ENCODE measurements at regions not wholly inside any gene's neighbourhood (a gene's known extent, or its start where the extent isn't known, plus 50 kb on each side); places are given as distances from the start of the nearest gene placed in this dataset.
"Not testable (repeated sequence)": the region's sequence is repeated elsewhere in the genome, so short reads cannot be mapped to it uniquely, and the experiment has no call there.

GRCh38 chr1:227508431-227508830, 54.9 kb upstream of the ZNF678 start:
- ATAC-seq = no peak

DNA sequence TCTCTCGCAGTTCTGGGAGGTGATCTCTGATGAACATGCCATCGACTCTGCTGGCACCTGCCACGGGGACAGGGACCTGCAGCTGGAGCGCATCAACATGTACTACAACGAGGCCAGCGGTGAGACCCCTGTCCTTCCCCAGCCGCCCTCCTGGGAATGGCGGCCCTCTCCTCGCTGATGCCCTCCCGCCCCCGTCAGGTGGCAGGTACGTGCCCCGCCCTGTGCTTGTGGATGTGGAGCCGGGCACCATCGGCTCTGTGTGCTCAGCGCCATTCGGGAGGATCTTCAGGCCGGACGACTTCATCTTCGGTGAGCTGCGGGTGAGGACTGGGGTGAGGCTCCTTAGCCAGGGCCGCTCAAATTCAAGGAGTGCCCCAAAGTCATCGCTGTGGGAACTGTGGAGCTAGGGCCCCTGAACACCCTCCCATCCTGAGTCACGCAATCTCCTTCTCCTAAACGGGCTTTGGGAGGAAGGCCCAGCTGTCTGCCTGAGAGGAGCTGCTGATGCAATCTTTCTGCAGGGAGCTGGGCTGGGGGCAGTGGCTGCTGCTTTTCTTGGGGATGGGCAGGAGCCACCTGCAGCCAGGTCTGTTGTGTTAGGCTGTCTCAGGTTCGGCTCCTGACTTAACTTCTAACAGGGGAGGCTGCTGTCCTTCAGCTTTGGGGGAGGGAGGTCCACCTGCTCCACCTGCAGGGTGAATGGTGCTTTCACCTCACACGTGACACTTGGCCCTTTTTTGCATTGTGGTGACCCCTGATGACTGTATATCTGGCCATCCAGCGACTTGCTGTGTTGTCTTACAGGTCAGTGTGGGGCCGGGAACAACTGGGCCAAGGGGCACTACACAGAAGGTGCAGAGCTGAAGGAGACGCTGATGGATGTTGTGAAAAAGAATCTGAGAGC, 56.6 kb upstream of the ZNF678 start:
- not testable (repeated sequence) for ATAC-seq

GRCh38 chr1:227496045-227496444, 67.3 kb upstream of the ZNF678 start:
- not testable (repeated sequence) for ATAC-seq

- not testable (repeated sequence) for ATAC-seq
These were observed 69.3 kb upstream of the ZNF678 start for GRCh38 chr1:227493863-227494551.

DNA sequence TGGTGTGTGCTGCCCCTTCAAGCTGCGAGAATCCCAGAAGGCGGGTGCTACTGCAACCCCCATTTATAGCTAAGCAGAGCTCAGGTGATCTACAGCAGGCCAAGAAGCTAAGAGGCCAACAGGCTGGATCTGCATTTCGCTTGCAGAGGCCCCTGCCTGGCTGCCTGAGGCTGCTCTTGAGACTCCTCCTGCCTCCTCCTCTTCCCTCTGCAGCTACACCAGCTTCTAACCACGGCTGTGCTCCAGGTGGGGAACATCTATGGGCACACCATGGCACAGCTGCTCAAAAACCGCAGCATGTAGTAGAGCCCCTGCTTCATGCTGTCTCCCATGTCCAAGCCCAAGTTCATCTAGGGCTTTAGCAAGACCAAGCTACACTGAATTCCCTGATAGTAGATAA, 72.9 kb upstream of the ZNF678 start:
- no peak for ATAC-seq

- ATAC-seq = no peak
These were observed 73.4 kb upstream of the ZNF678 start for GRCh38 chr1:227490001-227490400.

GRCh38 chr1:227489572-227489971, 73.8 kb upstream of the ZNF678 start:
- ATAC-seq = no peak

- ATAC-seq = no peak
These were observed 75.8 kb upstream of the ZNF678 start for GRCh38 chr1:227487606-227488005.

DNA sequence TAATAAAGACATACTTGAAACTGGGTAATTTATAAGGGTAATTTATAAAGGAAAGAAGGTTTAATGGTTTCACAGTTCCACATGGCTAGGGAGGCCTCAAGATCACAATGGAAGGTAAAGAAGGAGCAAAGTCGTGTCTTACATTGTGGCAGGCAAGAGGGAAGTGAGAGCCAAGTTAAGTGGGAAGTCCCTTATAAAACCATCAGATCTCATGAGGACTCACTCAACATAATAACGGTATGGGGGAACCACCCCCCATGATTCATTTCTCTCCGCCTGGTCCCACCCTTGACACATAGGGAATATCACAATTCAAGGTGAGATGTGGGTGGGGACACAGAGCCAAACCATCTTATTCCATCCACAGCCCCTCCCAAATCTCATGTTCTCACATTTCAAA, 76.8 kb upstream of the ZNF678 start:
- ATAC-seq = no peak

DNA sequence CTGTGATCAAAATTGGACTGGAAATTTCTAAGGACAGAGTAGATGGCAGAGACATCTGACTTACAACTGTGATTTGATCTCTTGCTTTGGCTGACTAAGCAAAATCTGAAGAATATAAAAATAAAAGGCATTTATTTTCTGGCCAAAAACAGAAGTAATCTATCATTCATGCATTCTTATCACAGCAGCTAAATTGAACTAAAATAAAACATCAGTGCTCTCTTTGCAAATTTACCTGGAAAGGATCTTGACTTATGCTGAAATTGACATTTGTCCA, 81.4 kb upstream of the ZNF678 start:
- no peak for ATAC-seq

DNA sequence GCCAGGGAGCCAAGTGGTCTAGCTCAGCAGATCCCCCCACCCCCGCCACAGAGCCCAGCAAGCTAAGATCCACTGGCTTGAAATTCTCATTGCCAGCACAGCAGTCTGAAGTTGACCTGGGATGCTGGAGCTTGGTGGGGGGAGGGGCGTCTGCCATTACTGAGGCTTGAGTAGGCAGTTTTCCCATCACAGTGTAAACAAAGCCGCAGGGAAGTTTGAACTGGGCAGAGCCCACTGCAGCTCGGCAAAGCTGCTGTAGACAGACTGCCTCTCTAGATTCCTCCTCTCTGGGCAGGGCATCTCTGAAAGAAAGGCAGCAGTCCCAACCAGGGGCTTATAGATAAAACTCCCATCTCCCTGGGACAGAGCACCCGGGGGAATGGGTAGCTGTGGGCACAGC, 89.3 kb upstream of the ZNF678 start:
- not testable (repeated sequence) for ATAC-seq

DNA sequence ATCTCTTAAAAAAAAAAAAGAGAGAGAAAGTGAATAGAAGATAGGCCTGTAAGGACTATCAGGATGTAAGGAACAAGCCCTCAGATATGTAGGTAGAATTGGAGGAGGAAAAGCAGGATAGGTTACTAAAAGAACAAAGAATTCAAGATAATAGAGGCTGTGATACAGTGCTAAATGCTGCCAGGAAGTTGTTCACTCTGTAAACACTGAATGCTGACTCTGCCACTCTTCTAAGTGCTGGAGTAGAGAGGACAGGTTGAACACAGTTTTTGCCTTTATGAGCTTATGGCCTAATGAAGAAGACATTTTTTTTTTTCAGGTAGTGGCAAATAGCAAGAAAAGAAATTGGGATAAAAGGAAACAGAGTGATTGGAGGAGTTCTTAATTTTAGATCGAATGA, 90.6 kb upstream of the ZNF678 start:
- no peak for ATAC-seq

DNA sequence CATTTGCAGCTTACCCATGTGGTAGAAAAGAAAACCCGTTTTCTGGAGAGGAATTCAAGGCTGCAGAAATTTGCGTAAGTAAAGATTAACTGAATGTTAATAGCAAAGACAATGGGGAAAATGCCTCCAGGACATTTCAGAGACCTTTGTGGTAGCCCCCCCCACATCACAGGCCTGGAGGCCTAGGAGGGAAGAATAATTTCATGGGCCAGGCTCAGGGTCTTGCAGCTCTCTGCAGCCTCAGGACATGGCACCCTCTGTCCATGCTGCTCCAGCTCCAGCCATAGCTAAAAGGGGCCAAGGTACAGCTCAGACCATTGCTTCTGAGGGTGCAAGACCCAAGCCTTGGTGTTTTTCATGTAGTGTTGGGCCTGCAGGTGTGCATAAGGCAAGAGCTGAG, 92.7 kb upstream of the ZNF678 start:
- no peak for ATAC-seq

DNA sequence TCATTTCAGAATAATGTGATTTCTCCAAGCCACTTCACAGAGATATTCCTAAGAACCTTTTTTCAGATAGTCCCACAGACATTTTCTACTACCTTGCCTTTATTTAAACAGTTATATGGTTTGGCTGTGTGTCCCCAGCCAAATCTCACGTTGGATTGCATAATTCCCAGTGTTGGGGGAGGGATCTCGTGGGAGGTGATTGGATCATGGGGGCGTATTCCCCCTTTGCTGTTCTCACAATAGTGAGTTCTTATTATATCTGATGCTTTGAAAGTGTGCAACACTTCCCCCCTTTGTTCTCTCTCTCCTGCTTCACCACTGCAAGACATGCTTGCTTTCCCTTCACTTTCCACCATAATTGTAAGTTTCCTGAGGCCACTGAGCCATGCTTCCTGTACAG, 93.6 kb upstream of the ZNF678 start:
- no peak for ATAC-seq

GRCh38 chr1:227466039-227466645, 97.2 kb upstream of the ZNF678 start:
- no peak for ATAC-seq

- no peak for ATAC-seq
These were observed 98.1 kb upstream of the ZNF678 start for GRCh38 chr1:227465256-227465655.

DNA sequence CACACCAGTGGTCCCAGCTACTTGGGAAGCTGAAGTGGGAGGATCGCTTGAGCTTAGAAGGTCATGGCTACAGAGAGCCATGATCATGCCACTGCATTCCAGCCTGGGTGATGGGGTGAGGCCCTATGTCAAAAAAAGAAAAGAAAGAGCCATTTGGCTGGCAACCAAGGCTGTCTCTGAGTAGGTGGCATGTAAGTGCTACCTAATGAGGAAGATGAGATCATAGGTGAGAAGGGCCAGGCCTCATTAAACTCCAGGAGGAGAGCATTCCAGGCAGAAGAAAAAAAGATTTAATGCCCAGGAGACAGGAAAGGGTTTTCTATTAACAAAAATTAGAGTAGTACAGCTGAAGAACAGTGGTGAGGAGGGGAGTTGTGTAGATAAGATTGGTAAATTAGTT, 103.4 kb upstream of the ZNF678 start:
- no peak for ATAC-seq

GRCh38 chr1:227459326-227459841, 104.0 kb upstream of the ZNF678 start:
- ATAC-seq = no peak

GRCh38 chr1:227454686-227455085, 108.7 kb upstream of the ZNF678 start:
- ATAC-seq = no peak

GRCh38 chr1:227453631-227454355, 109.6 kb upstream of the ZNF678 start:
- ATAC-seq = no peak

DNA sequence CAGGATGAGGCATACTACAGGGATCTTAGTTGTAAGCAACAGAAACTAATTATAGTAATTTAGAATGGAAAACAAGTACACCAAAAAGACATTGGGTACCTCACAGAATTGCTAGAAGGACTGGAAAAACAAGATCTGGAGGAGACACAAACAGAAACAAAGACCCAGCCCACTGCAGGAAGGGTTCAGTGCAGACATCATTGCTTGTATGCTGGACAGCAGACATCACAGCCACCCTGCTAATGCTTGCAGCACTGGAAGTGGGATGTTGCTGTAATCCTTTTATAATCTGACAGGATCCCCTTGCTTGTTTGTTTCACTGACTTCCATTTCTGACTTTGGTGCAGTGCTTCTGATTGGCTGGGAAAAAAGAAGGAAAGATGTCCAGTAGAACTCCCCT, 111.4 kb upstream of the ZNF678 start:
- ATAC-seq = no peak

- ATAC-seq = no peak
These were observed 112.3 kb upstream of the ZNF678 start for GRCh38 chr1:227451057-227451456.

DNA sequence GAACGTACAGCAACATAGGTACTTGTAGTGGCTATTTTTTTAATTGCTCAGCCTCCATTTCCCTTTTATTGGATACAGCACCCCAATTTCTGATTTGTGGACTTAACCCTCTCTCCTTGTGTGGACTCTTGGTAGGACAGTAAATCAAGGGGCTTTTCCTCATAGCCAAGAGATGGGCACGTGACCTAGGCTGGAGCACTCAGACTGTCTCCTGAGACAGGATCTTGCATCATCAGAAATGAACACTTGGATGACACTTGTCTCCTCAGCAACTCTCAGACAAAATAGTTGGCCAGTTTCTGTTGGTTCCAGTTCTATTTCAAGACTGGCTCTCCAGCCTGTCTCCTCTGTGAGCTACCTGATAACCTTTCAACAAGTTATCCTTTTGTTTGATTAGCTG, 112.9 kb upstream of the ZNF678 start:
- no peak for ATAC-seq

All from esophagus mucosa (tissue), 1 donor.